Vagina (tissue), 2 donors: ENCODE measurements at regions not wholly inside any gene's neighbourhood (a gene's known extent, or its start where the extent isn't known, plus 50 kb on each side); places are given as distances from the start of the nearest gene placed in this dataset.

Source experiments
- DNase-seq, 2 donors: peaks; one replicate each; pipeline ENCODE4 v3.0.0-alpha.2; 2017; ENCODE audit errors: extremely low spot score in 2 of 2
- H3K27ac ChIP-seq: fragments of 200-600 bp; sonication (generic); one replicate; pipeline ENCODE4 v1.5.1; 2019
- H3K27me3 ChIP-seq: fragments of 200-600 bp; sonication (generic); one replicate; pipeline ENCODE4 v1.5.1; 2019
- H3K36me3 ChIP-seq, 2 donors: fragments of 200-600 bp; sonication (generic); one replicate each; pipeline ENCODE4 v1.5.1; 2017 to 2019
- H3K4me1 ChIP-seq: fragments of 200-600 bp; sonication (generic); one replicate; pipeline ENCODE4 v1.5.1; 2019
- H3K4me3 ChIP-seq, 2 donors: fragments of 200-600 bp; sonication (generic); 1 replicate in 1 of 2; 2 replicates in 1 of 2; pipeline ENCODE4 v1.5.1; 2016 to 2019
- H3K9me3 ChIP-seq: fragments of 200-600 bp; sonication (generic); one replicate; pipeline ENCODE4 v1.5.1; 2019
- POLR2A ChIP-seq, 2 donors: fragments of 450-650 bp; IDR thresholded peaks; one replicate each; pipeline ENCODE4 v1.6.1; 2017; ENCODE audit warnings: antibody characterized with exemption in 2 of 2, mild to moderate bottlenecking in 2 of 2, moderate library complexity in 2 of 2
- POLR2AphosphoS5 ChIP-seq, 2 donors: sonication (generic); formaldehyde crosslinking; IDR thresholded peaks; one replicate each; pipeline ENCODE4 v1.9.0; 2017; ENCODE audit warnings: antibody characterized with exemption in 2 of 2, mild to moderate bottlenecking in 2 of 2, low read depth in 1 of 2; ENCODE audit not compliant: insufficient read depth in 1 of 2
- intact Hi-C: fragments of 100-400 bp; cut with DNase I; formaldehyde crosslinking; loops from one replicate; pipeline ENCODE4 v1.15.1; 2023
- TF ChIP-seq, protein P1 (sequence below), 3 experiments: fragments of 450-650 bp in 2 of 3; fragments of 200-600 bp in 1 of 3; sonication (generic) in 1 of 3; IDR thresholded peaks; one replicate each; pipeline ENCODE4 v1.5.1; 2017 to 2019; ENCODE audit warnings: antibody characterized with exemption in 3 of 3, mild to moderate bottlenecking in 2 of 3, moderate library complexity in 2 of 3

DNA sequence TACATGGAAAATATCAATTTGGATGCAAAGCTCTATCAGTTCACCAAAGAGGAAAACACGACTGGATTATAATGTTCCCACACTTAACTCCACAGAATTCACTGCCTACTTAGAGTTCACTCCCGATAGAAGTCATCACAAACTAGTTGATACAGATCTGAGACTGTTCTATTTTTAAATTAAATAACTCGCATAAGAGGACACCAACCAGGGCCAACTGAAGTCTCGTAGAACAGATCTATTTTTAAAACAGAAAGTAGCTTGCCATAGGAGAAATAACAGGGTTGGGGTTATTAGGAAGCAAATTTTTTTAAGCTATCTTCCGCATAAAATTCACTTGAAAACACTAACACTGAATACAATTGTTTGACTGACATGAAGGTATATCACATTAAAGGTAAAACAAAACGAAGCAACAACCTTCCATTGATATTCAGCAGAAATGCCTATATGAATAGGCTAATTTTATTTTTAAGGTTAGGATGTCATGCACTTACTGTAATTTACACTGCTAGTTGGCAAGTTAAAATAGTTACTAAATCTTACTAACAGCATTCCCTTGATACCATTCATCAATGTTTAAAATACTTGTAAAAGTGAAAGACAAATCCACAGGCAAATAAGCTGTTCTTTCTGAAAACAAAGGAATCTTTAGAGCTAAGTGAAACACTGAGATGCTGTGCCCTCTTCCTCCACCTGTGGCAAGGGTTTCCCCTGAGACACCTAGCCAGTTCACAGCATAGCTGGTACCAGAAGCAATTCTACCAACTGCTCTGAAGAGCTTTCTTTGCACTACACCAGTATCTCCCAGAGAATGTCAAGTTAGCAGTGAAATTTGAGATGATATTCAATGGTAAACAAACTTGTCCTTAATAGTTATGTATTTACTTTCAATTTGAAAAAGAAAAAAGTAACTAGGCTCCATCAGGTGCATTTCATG is 186.7 kb upstream of the ANK3 start:
- H3K4me3 ChIP-seq: no peak overlapping the region
- H3K9me3 ChIP-seq: no peaks in the 10 kb centered on the region
- H3K27ac ChIP-seq: no peak overlapping the region
- no peaks in the 10 kb centered on the region for H3K27me3 ChIP-seq
- no peaks in the 10 kb centered on the region for H3K36me3 ChIP-seq
- no peak for DNase-seq
- intact Hi-C loops: no loop called here
- H3K4me1 ChIP-seq: peaks cover 12% of the 10 kb centered on the region
- TF ChIP-seq POLR2AphosphoS5 (IDR thresholded peaks at IDR 0.05; ENCODE audit: insufficient read depth in 1 of 2, low read depth in 1 of 2): no peak
- no peak for TF ChIP-seq POLR2A (IDR thresholded peaks at IDR 0.05)
- TF ChIP-seq, protein P1, sequence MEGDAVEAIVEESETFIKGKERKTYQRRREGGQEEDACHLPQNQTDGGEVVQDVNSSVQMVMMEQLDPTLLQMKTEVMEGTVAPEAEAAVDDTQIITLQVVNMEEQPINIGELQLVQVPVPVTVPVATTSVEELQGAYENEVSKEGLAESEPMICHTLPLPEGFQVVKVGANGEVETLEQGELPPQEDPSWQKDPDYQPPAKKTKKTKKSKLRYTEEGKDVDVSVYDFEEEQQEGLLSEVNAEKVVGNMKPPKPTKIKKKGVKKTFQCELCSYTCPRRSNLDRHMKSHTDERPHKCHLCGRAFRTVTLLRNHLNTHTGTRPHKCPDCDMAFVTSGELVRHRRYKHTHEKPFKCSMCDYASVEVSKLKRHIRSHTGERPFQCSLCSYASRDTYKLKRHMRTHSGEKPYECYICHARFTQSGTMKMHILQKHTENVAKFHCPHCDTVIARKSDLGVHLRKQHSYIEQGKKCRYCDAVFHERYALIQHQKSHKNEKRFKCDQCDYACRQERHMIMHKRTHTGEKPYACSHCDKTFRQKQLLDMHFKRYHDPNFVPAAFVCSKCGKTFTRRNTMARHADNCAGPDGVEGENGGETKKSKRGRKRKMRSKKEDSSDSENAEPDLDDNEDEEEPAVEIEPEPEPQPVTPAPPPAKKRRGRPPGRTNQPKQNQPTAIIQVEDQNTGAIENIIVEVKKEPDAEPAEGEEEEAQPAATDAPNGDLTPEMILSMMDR (IDR thresholded peaks at IDR 0.05): no peak

DNA sequence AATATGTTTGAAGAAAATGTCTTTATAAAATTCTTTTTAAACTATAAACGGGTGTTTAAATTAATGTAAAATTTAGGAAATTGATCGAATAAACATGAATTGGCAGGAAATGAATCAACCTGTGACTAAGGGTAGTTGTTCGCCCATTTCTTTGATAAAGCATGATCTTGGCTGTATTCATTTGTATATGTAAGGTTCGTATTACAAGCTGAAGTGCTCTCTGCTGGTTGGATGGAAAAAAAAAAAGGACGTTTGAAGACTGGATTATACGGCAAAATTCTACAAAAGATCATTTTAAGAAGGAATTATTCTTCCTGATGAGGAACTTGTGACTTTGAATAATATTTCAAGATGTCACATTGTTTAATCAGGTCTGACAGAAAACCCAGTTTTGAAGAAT is 185.4 kb upstream of the ANK3 start:
- TF ChIP-seq POLR2A (IDR thresholded peaks at IDR 0.05) (no peak), POLR2AphosphoS5 (IDR thresholded peaks at IDR 0.05; ENCODE audit: insufficient read depth in 1 of 2, low read depth in 1 of 2) (no peak)
- TF ChIP-seq, protein P1 (IDR thresholded peaks at IDR 0.05): no peak
- Histone ChIP-seq H3K9me3 (no peaks in the 10 kb centered on the region), H3K36me3 (no peaks in the 10 kb centered on the region), H3K27ac (no peak overlapping the region), H3K27me3 (no peaks in the 10 kb centered on the region), H3K4me1 (peaks cover 12% of the 10 kb centered on the region), H3K4me3 (no peak overlapping the region)
- intact Hi-C loops: no loop called here
- DNase-seq: no peak

DNA sequence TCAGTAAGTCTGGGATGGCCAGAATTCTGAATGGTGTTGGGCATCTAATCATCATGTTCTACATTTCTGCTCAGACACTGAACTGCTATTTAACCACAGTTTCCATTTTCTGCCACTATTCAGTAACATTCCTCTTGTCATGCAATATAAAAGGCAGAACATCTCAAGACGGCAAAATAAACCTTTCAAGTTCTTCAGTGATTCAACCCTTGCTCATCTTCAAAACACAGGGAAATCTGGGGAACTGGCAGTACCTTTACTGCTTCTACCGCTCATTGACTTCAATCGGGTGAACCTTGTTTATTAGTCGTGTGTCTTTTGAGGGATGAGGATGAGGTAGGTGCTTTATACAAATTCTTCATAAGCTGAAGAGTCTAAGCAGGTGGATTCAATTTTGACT is 184.7 kb upstream of the ANK3 start:
- H3K4me3 ChIP-seq: no peak overlapping the region
- H3K27ac ChIP-seq: no peak overlapping the region
- H3K36me3 ChIP-seq: no peaks in the 10 kb centered on the region
- no peak for TF ChIP-seq POLR2A (IDR thresholded peaks at IDR 0.05)
- TF ChIP-seq, protein P1 (IDR thresholded peaks at IDR 0.05): no peak
- TF ChIP-seq POLR2AphosphoS5 (IDR thresholded peaks at IDR 0.05; ENCODE audit: insufficient read depth in 1 of 2, low read depth in 1 of 2): no peak
- no peaks in the 10 kb centered on the region for H3K27me3 ChIP-seq
- intact Hi-C loops: no loop called here
- H3K4me1 ChIP-seq: peaks cover 12% of the 10 kb centered on the region
- no peaks in the 10 kb centered on the region for H3K9me3 ChIP-seq
- no peak for DNase-seq

DNA sequence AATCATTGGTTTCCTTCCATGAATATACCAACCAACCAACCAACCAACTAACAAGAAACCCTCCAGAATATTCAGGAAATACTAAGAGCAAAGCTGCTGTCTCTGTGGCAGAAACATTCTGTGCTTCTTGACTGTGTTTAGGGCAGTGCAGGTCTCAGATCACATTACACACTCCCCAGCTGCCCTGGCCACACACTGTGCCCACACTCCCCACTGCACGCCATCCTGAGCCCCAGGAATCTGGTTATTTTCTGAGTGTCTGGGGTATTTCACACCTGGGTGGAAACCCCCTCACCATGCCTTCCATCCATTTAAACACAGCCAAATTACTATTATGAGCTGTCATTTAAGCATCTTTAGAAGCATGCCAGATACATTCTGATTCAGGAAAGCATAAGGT is 183.7 kb upstream of the ANK3 start:
- no peaks in the 10 kb centered on the region for H3K9me3 ChIP-seq
- H3K27ac ChIP-seq: no peak overlapping the region
- H3K4me1 ChIP-seq: peaks cover 12% of the 10 kb centered on the region
- H3K4me3 ChIP-seq: no peak overlapping the region
- H3K36me3 ChIP-seq: no peaks in the 10 kb centered on the region
- no peak for DNase-seq
- no peaks in the 10 kb centered on the region for H3K27me3 ChIP-seq
- no peak for TF ChIP-seq POLR2AphosphoS5 (IDR thresholded peaks at IDR 0.05; ENCODE audit: insufficient read depth in 1 of 2, low read depth in 1 of 2)
- no peak for TF ChIP-seq POLR2A (IDR thresholded peaks at IDR 0.05)
- TF ChIP-seq, protein P1 (IDR thresholded peaks at IDR 0.05): no peak
- intact Hi-C loops: no loop called here
